Mammary epithelial cell (primary cell): ENCODE measurements at regions not wholly inside any gene's neighbourhood (a gene's known extent, or its start where the extent isn't known, plus 50 kb on each side); places are given as distances from the start of the nearest gene placed in this dataset.

Experiments
- EZH2 ChIP-seq: IDR thresholded peaks from 2 replicates; pipeline ENCODE4 v1.6.1; 2012; ENCODE audit warnings: low read length, inconsistent platforms, borderline replicate concordance
- TF ChIP-seq, protein P1 (sequence below), 2 donors: IDR thresholded peaks in 1 of 2; conservative IDR thresholded peaks in 1 of 2; 2 replicates each; pipeline ENCODE4 v1.5.1; 2011 to 2012; ENCODE audit warnings: inconsistent platforms in 2 of 2, low read length in 2 of 2, mild to moderate bottlenecking in 2 of 2, control low read depth in 1 of 2, low read depth in 1 of 2; ENCODE audit not compliant: insufficient read depth in 1 of 2; ENCODE audit errors: extremely low read depth in 1 of 2

DNA sequence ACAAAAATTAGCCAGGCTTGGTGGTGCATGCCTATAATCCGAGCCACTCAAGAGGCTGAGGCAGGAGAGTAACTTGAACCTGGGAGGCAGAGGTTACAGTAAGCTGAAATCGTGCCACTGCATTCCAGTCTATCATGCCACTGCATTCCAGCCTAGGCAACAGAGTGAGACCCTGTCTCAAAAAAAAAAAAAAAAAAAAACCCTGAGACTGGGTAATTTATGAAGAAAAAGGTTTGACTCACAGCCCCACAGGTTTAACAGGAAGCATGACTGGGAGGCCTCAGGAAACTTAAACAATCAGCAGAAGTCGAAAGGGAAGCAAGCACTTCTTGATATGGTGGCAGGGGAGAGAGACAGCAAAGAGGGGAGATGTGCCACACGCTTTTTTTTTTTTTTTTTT, 123.2 kb downstream of the GXYLT1 start:
- TF ChIP-seq, protein P1, sequence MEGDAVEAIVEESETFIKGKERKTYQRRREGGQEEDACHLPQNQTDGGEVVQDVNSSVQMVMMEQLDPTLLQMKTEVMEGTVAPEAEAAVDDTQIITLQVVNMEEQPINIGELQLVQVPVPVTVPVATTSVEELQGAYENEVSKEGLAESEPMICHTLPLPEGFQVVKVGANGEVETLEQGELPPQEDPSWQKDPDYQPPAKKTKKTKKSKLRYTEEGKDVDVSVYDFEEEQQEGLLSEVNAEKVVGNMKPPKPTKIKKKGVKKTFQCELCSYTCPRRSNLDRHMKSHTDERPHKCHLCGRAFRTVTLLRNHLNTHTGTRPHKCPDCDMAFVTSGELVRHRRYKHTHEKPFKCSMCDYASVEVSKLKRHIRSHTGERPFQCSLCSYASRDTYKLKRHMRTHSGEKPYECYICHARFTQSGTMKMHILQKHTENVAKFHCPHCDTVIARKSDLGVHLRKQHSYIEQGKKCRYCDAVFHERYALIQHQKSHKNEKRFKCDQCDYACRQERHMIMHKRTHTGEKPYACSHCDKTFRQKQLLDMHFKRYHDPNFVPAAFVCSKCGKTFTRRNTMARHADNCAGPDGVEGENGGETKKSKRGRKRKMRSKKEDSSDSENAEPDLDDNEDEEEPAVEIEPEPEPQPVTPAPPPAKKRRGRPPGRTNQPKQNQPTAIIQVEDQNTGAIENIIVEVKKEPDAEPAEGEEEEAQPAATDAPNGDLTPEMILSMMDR (conservative IDR thresholded peaks at IDR 0.05 in 1 of 2, IDR thresholded peaks at IDR 0.05 in 1 of 2; ENCODE audit: extremely low read depth in 1 of 2, insufficient read depth in 1 of 2, low read depth in 1 of 2, low read length in 2 of 2) = no peak
- no peak for TF ChIP-seq EZH2
